ENCODE measurements at regions not wholly inside any gene's neighbourhood (a gene's known extent, or its start where the extent isn't known, plus 50 kb on each side); places are given as distances from the start of the nearest gene placed in this dataset.

DNA sequence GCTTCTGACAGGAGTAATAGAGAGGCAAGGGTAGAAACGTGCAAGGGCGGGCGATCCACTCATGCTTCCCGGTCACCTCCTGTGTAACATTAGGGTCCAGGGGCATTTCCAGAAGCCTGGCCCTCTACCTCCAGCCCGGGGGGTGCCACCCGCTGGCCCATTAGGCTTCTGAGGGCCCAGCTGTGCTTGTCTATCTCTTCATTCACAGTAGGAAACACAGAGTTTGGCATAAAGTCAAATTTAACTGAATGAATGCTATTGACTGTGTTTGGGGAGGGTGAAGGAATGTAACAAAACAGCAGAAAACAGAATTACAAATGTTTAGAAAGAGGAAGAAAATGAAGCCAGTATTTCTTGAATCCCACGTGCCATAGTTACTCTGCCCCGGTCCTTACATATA lies 112.4 kb upstream of the SLC66A3 start:
- no peak overlapping the region for H3K27ac ChIP-seq
- TF ChIP-seq CTCF (IDR thresholded peaks at IDR 0.05) (no peak), ZFX (IDR thresholded peaks at IDR 0.05; ENCODE audit: borderline replicate concordance) (no peak)

DNA sequence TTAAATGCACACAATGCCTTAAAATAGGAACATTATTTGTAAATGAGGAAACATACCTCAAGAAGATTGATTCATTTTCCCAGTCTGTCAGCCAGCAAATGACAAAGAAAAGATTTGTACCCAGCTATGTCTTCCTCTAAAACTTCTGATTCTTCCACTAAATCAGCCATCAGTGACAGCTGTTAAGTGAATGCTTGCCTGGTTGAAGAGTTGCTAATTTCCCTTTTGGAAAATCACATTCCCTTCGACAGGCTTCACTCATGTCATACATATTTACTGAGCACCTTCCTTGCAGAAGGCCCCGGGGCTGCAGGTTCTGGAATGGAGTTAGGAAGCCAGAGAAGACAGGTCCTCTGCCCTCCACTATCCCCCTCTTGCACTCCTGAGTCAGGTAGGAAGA lies 112.0 kb upstream of the SLC66A3 start:
- no peak overlapping the region for H3K27ac ChIP-seq
- no peak for TF ChIP-seq CTCF (IDR thresholded peaks at IDR 0.05)
- TF ChIP-seq ZFX (IDR thresholded peaks at IDR 0.05; ENCODE audit: borderline replicate concordance): no peak

- TF ChIP-seq ZFX (IDR thresholded peaks at IDR 0.05; ENCODE audit: borderline replicate concordance): no peak
- no peak for TF ChIP-seq CTCF (IDR thresholded peaks at IDR 0.05)
- H3K27ac ChIP-seq: no peak overlapping the region
These were observed 111.1 kb upstream of the SLC66A3 start for GRCh38 chr2:11044201-11044600.

DNA sequence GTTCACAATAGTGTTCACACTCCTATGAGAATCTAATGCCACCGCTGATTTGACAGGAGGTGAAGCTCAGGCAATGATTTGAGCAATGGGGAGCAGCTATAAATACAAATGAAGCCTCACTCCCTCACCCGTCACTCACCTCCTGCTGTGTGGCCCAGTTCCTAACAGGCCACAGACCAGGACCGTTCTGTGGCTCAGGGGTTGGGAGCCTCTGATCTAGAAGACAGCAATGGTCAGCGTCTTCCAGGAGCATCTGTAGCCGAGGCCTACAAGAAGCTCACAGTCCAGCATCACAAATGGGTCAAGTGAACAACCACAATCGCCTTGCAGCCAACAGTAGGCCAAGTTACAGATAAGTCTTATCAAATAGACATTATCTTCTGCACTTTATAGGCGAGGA lies 110.0 kb upstream of the SLC66A3 start:
- H3K27ac ChIP-seq: no peak overlapping the region

DNA sequence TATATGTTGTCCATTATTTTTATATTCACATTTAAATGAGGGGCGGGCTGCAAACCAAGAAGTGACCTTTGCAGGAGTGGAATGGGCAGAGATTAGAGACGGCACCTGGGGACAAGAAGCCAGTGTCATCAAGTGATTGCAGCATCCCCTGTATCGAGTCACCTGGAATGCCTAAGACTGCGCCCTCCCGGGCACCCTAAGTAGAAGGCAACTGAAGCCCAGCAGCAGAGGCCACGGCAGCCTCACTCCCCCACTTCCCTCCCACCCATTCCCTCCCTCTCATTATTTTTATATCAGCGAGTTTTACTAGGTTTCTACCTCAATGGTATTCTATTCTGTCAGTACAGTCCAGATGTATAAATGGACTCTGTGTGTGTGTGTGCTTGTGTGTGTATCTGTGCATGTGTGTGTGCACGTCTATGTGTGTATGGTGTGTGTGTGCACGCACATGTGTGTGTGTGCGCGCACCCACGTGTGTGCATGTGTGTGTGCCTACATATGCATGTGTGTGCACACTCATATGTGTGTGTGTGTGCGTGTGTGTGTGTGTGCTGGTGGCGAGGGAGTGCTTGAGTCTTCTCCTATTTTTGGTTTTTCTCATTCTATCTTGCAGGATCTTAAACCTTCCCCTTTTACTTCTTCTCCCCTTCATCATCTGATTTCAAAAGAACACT lies 106.8 kb upstream of the SLC66A3 start:
- H3K27ac ChIP-seq: no peak overlapping the region
- no peak for TF ChIP-seq ZFX (IDR thresholded peaks at IDR 0.05; ENCODE audit: borderline replicate concordance)
- TF ChIP-seq CTCF (IDR thresholded peaks at IDR 0.05): no peak

More for the DNA sequence above, 110.0 kb upstream of the SLC66A3 start:
- TF ChIP-seq CTCF (IDR thresholded peaks at IDR 0.05): no peak
- TF ChIP-seq ZFX (IDR thresholded peaks at IDR 0.05; ENCODE audit: borderline replicate concordance): no peak

DNA sequence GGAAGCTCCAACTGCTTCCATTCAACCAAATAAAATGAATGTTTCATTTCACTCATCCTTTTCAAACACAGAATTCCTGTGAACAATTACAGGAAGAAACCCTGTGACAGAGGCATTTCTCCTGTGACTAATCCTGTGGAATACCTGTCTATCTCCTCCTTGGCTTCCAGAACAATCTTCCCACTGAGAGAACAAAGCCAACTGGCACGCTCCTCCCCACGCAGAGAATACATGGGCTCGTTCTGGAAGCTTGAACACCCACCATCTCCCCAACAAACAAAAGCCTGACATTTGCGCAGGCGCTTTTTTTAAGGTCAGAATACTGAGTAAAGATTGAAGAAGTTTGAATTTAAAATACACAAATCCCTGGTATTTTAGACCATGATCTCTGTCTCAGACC lies 104.7 kb upstream of the SLC66A3 start:
- TF ChIP-seq ZFX (IDR thresholded peaks at IDR 0.05; ENCODE audit: borderline replicate concordance): no peak
- H3K27ac ChIP-seq: no peak overlapping the region

- no peak overlapping the region for H3K27ac ChIP-seq
- TF ChIP-seq CTCF (IDR thresholded peaks at IDR 0.05): no peak
- no peak for TF ChIP-seq ZFX (IDR thresholded peaks at IDR 0.05; ENCODE audit: borderline replicate concordance)
These were observed 104.0 kb upstream of the SLC66A3 start for GRCh38 chr2:11051280-11051679.

DNA sequence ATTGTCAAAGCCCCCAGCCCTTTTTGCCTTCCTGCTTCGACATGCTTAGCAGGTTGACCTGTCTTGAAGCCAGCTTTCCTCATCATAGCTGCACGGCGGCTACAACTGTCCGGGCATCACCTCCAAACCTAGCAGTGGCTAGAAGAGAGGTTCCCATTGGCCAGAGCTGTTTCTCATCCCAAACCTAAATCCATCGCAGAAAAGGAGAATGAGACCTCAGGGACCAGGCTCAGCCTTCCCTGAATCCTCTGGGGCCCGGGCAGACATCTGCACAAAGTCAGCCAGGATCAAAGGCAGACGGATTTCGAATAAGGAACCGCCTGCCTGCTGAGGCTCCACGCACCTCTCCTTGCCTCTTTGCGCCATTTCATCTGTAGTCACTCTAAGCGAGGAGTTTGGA lies 101.7 kb upstream of the SLC66A3 start:
- no peak overlapping the region for H3K27ac ChIP-seq

More for the DNA sequence above, 101.7 kb upstream of the SLC66A3 start:
- TF ChIP-seq ZFX (IDR thresholded peaks at IDR 0.05; ENCODE audit: borderline replicate concordance): no peak
- TF ChIP-seq CTCF (IDR thresholded peaks at IDR 0.05): no peak
